ENCODE measurements at regions not wholly inside any gene's neighbourhood (a gene's known extent, or its start where the extent isn't known, plus 50 kb on each side); places are given as distances from the start of the nearest gene placed in this dataset.

DNA sequence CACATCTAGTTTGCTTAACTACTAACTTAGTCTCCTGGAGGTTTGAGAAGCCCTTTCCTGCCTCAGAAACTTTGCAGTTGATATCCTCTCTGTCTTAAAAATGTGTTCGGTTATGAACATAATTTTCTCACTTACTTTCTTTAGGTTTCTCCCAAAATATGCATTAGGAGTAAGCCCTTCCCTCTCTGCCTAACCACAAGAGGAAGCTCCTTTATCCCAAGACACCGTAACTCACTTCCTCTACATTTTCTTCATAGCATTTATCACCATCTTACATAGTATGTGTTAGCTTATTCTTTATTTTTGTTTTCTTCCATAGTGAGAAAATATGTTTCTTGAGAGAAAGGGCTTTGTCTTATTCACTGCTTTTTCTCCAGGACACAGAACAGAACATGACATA is 952.5 kb upstream of the ATXN8OS start:
- TF ChIP-seq, protein P1, sequence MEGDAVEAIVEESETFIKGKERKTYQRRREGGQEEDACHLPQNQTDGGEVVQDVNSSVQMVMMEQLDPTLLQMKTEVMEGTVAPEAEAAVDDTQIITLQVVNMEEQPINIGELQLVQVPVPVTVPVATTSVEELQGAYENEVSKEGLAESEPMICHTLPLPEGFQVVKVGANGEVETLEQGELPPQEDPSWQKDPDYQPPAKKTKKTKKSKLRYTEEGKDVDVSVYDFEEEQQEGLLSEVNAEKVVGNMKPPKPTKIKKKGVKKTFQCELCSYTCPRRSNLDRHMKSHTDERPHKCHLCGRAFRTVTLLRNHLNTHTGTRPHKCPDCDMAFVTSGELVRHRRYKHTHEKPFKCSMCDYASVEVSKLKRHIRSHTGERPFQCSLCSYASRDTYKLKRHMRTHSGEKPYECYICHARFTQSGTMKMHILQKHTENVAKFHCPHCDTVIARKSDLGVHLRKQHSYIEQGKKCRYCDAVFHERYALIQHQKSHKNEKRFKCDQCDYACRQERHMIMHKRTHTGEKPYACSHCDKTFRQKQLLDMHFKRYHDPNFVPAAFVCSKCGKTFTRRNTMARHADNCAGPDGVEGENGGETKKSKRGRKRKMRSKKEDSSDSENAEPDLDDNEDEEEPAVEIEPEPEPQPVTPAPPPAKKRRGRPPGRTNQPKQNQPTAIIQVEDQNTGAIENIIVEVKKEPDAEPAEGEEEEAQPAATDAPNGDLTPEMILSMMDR (IDR thresholded peaks at IDR 0.05; ENCODE audit: insufficient read depth, low read depth, low read length) = no peak
- POLR2A ChIA-PET = no interaction called here
- Histone ChIP-seq H3K36me3 (ENCODE audit: control insufficient read depth, insufficient read depth, low read length) (no peaks in the 10 kb centered on the region), H3K27me3 (ENCODE audit: control insufficient read depth, insufficient read depth, low read length) (no peaks in the 10 kb centered on the region), H3K4me3 (ENCODE audit: low read depth, low read length) (no peak overlapping the region)
- no peak for DNase-seq (ENCODE audit: low read depth)
- CTCF ChIA-PET = no interaction called here

GRCh38 chr13:69142101-69142500 is 965.5 kb upstream of the ATXN8OS start:
- H3K27me3 ChIP-seq (ENCODE audit: control insufficient read depth, insufficient read depth, low read length) = no peaks in the 10 kb centered on the region
- H3K36me3 ChIP-seq (ENCODE audit: control insufficient read depth, insufficient read depth, low read length) = no peaks in the 10 kb centered on the region
- POLR2A ChIA-PET = no interaction called here
- DNase-seq (ENCODE audit: low read depth) = no peak
- CTCF ChIA-PET = no interaction called here
- TF ChIP-seq, protein P1 (IDR thresholded peaks at IDR 0.05; ENCODE audit: insufficient read depth, low read depth, low read length) = no peak
- H3K4me3 ChIP-seq (ENCODE audit: low read depth, low read length) = no peak overlapping the region

DNA sequence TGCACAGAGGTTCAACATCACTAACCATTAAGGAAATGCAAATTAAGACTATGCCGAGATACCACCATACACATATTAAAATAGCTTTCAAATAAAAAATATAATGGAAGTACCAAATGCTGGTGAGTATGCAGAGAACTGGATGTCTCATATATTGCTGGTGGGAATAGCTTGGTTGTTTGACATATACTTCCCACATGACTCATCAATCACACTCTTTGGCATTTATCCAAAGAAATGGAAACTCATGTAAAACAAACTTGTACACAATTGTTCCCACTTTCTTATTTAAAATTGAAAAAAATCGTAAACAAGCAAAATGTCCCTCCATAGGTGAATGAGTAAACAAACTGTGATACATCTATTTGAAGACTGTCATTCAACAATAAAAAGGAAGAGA is 982.6 kb upstream of the ATXN8OS start:
- ChIA-PET POLR2A (no interaction called here), CTCF (no interaction called here)
- Histone ChIP-seq H3K27me3 (ENCODE audit: control insufficient read depth, insufficient read depth, low read length) (no peaks in the 10 kb centered on the region), H3K36me3 (ENCODE audit: control insufficient read depth, insufficient read depth, low read length) (no peaks in the 10 kb centered on the region), H3K4me3 (ENCODE audit: low read depth, low read length) (no peak overlapping the region)
- TF ChIP-seq, protein P1 (IDR thresholded peaks at IDR 0.05; ENCODE audit: insufficient read depth, low read depth, low read length) = no peak
- no peak for DNase-seq (ENCODE audit: low read depth)

DNA sequence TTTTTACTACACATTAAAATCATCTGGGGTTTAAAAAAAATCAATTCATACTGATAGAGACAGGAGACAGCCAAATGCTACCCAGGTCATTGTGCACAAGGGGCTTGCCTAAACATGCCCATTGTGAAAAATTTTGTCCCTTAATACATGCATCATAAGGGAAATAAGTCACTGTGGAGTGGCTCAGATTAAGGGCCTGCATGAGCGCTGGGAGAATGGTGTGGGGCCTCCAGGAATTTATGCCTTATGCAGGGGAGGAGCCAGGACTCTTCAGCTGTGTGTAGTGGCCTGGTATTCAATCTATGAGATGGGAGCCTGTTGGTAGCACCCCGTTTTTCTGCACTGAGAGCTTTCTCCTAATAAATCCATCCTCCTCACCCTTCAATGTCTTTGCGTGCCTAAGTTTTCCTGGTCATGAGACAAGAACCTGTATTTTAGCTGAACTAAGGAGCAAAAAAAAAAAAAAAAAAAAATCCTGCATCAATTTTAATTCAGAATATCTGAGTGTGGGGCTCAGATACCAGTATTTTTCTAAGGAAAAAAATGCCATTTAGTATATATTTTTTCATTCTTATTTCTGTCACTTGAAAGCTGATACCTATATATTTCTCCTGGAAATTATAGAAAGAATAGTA is 997.6 kb upstream of the ATXN8OS start:
- POLR2A ChIA-PET = no interaction called here
- H3K36me3 ChIP-seq (ENCODE audit: control insufficient read depth, insufficient read depth, low read length) = no peaks in the 10 kb centered on the region
- TF ChIP-seq, protein P1 (IDR thresholded peaks at IDR 0.05; ENCODE audit: insufficient read depth, low read depth, low read length) = no peak
- CTCF ChIA-PET = no interaction called here
- no peaks in the 10 kb centered on the region for H3K27me3 ChIP-seq (ENCODE audit: control insufficient read depth, insufficient read depth, low read length)
- no peak for DNase-seq (ENCODE audit: low read depth)
- H3K4me3 ChIP-seq (ENCODE audit: low read depth, low read length) = no peak overlapping the region

DNA sequence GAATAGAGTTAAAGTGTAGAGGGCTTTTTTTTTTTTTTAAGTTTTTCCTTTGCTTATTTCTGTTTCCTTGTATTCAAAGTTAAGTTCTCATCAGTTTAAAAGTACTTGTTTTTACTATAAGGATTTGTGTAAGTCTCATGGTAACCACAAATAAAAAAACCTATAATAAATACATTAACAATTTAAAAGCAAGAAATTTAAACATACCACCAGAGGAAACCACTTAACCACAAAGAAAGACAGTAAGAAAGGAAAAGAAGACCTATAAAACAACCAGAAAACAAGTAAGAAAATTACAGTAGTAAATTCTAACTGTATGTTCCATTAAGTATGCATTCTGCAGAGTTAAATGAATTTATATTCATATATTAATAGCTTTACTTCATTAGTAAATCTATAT is 999.1 kb upstream of the ATXN8OS start:
- no peak for DNase-seq (ENCODE audit: low read depth)
- H3K36me3 ChIP-seq (ENCODE audit: control insufficient read depth, insufficient read depth, low read length) = no peaks in the 10 kb centered on the region
- CTCF ChIA-PET = no interaction called here
- TF ChIP-seq, protein P1 (IDR thresholded peaks at IDR 0.05; ENCODE audit: insufficient read depth, low read depth, low read length) = no peak
- POLR2A ChIA-PET = no interaction called here
- no peak overlapping the region for H3K4me3 ChIP-seq (ENCODE audit: low read depth, low read length)
- H3K27me3 ChIP-seq (ENCODE audit: control insufficient read depth, insufficient read depth, low read length) = no peaks in the 10 kb centered on the region

Data from BJ (cell line).